NCI-H1105 treated with DMSO at 0.1 percent for 48 hours (cell line): ENCODE measurements at regions not wholly inside any gene's neighbourhood (a gene's known extent, or its start where the extent isn't known, plus 50 kb on each side); places are given as distances from the start of the nearest gene placed in this dataset.
"Not testable (repeated sequence)": the region's sequence is repeated elsewhere in the genome, so short reads cannot be mapped to it uniquely, and the experiment has no call there.

ENCODE experiments used
- DNase-seq: peaks from one replicate; lab custom pipeline; 2025; lab: John Stamatoyannopoulos, UW

DNA sequence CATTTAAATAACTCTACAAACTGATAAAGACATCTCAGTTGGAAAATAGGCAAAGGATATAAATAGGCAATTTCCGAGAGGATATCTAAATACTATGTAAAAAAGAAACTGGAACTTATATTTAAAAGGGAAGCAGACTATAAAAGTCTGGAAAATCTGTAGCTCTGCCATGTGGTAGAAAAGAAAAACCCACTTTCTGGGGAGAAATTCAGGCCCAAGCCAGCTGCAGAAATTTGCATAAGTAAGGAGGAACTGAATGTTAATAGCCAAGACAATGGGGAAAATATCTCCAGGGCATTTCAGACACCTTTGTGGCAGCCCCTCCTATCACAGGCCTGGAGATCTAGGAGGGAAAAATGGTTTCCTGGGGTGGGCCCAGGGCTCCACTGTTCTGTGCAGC is 97.8 kb upstream of the ZBED5 start:
- DNase-seq, result no peak

DNA sequence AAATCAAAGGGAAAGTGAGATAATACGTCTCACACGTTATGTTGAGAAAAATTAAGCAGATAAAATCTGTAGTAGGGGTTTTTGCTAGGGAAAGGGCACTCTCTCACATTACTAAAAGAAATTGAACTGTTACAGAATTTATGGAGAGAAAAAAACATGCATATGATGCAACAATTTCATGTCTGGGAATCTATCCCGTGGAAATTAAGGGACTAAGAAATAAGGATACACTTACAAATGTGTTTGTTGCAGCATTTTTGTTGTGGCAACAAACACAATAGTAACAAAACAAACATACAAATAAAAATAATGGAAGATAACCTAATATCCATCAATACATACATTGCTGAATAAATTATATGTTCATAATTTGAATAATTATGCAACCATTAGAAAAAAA is 96.3 kb upstream of the ZBED5 start:
- DNase-seq, result no peak

DNA sequence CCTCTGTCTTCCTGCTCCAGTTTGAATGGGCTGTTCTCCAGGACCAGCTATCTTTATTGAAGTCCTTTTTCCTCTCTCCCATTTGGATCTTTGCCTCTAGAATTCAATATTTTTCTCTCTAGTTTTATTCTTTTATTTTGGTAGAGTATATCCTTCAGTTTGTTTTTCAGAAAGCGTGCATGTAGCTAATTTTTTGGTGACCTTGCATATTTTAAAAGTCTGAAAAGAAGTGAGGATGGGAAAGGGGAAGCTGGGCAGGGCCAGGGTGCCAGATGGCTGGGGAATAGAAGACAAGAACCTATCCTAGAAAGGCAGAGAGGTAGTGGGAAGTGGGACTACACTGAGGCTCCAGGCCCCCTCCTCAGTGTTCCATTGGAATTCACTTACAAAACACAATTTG is 95.0 kb upstream of the ZBED5 start:
- no peak for DNase-seq

DNA sequence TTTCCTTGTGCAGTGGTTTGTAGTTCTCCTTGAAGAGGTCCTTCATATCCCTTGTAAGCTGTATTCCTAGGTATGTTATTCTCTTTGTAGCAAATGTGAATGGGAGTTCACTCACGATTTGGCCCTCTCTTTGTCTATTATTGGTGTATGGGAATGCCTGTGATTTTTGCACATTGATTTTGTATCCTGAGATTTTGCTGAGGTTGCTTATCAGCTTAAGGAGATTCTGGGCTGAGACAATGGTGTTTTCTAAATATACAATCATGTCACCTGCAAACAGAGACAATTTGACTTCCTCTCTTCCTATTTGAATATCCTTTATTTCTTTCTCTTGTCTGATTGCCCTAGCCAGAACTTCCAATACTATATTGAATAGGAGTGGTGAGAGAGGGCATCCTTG is 90.1 kb upstream of the ZBED5 start:
- not testable (repeated sequence) for DNase-seq

DNA sequence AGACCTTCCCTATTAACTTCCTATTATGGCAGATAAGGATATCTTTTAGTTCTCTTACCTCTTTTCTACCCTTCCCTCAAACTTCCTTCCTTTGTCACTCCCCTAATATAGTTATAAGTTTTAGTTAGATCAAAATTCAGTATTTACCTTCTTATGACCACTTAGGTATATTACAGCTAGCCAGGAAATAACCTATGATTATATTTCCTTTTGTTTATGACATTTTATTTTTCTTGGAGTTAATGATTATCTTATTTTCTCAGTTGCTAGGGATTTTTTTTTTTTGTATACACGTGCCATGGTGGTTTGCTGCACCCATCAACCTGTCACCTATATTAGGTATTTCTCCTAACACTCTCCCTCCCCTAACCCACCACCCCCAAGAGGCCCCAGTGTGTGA is 88.2 kb upstream of the ZBED5 start:
- DNase-seq, result no peak

DNA sequence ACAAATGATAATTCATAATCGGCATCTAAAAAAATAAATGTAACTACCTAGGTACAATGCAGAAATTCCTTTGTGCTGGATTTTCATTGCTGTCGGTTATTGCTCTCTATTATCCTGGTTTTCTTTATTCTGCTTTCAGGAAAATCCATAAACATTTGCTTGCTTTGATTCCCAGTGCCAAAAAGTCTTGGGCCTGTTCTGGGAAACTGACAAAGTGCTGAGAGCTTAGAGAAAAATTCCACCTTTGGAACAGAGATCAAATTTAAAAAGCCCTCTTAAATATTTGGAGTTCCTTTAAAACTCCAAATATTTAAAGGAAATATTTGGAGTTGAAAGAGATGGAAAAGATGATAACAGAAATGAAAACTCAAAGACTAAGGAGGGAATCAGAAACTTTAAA is 87.3 kb upstream of the ZBED5 start:
- DNase-seq, result no peak

DNA sequence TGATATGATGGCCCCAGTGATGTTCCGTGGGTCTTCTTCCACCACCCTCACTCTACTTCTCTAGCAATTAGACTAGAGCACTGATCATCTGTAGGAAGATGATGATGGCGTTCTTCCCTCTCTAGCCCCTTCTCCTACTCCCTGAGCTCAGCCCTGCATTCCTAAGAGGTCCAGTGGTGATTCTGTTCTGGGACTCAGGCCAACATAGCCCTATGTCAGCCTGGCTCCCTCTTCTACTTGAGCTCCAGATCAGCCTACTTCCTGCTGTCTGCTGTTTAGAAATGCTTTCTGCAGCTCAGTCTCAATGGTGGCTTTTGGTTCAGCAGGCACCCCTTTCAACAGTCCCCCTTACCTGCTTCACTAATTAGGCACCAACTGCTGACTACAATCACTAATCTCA is 86.1 kb upstream of the ZBED5 start:
- DNase-seq, result no peak

DNA sequence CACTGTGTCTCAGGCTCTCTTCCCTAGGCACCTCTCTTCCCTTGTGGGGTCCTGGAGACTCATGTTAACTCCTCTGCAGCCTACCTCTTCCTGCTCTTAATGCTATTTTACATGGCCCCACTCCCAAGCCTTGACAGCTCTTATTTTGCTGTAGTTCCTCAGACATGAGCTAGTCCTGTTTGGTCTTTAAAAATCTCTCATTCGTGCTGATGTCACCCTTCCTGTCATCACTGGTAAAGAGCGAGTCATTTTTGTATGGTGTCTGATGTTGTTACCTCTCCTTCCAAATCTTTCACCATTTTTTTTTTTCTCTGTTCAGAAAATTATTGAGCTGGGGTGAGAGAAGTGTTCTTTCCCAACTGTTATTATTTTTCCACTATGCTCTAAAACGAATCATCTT is 84.8 kb upstream of the ZBED5 start:
- DNase-seq, result no peak

DNA sequence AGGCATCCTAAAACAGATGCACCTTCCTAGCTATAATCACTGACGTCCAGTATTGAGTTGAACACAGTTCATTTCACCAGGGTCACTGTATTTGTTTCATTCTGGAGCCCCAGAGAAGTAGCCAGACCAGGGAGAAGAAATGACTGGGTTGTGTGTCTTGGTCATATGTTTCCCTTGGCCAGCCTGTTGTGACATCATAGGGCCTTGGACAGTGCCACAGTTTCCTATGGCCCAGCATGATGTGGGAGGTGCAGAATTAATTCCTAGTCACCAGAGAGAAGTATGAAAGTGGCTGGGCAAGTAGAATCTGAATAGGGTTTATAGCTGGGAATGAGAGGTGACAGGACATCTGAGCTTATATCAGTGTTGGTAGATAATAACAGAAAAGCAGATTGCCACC is 84.0 kb upstream of the ZBED5 start:
- DNase-seq, result no peak

DNA sequence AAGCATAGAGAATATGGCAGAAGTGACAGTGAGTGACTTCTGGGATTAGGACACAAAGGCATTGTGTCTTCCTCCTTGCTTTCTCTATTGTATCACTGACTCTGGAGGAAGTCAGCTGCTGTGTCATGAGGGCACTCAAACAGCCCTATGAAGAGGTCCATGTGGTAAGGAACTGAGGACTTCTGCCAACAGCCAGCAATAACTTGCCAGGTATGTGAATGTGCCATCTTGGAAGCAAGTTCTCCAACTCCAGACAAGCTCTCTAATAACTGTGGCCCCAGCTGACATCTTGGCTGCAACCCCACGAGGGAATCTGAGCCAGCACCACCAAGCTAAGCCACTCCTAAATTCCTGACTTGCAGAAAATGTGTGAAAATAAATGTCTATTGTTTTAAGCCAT is 83.6 kb upstream of the ZBED5 start:
- DNase-seq, result no peak

DNA sequence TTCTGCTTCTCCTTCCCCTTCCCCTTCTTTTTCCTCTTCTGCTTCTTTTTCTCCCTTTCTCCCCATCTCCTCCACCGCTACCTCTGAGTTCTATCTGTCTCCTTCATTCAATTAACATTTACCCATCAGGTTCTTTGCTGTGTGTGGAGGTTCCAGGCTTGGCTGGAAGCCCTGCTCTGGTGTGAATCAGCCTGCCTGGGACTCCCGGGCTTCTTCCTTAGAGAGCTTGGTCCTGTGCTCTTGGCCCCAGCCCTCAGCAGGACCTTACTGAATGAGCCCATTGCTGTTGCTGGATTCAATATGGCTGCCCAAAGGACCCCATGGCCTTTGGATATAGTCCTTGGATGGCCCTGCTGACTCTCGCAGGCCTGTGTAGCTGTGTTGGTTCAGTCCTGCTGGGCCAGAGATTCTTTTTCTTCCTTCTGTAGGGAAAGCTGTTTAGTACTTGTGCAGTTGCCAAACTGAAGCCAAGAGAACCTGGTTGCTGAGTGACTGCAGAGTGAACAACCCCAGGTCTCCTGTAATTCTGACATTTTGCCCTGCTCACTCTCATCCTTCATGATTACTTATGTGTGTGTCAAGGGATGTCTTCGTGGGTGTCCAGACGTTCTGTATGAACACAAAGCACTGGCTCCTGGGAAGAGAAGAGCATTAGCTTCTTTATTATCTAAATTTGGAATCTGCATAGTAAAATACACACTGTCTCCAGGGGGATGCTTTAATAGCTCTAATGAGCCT is 81.0 kb upstream of the ZBED5 start:
- no peak for DNase-seq

DNA sequence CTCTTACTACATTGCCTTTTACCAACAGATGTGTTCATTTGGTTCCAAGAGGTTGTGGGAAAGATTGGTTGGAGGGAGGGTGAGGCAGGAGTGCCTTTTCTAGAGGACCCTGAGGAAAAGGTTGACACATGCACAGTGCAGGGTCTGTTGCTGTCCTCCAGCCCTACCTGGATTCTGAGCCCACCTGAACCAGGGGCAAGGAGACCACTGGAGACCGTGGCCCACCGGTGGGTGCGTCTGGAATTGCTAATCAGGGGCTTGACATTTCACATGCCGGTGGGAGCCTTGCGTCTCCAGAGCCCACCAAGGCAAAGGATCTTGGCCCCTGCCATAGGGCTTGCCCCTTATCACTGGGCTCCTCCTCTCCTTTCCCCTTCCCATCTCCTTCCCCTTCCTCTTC is 80.4 kb upstream of the ZBED5 start:
- DNase-seq, result no peak

DNA sequence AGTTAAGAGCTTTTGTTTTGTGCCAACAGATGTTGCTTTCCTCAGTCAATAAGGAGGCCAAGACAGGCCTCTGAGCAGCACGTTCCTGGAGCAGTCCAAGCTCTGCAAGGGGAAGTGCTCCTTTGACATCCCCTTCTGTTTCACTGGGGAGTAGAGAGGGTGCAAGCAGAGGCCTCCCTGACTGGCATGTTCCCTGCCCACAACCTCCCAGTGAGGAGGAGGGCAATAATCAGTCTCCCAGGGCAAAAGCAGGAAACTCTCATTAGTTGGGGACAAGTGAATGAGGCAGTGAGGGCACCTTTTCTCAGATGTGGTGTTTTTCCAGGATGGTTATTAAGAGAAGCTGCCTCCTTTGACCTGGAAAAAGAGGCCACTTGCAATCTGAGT is 79.5 kb upstream of the ZBED5 start:
- no peak for DNase-seq

DNA sequence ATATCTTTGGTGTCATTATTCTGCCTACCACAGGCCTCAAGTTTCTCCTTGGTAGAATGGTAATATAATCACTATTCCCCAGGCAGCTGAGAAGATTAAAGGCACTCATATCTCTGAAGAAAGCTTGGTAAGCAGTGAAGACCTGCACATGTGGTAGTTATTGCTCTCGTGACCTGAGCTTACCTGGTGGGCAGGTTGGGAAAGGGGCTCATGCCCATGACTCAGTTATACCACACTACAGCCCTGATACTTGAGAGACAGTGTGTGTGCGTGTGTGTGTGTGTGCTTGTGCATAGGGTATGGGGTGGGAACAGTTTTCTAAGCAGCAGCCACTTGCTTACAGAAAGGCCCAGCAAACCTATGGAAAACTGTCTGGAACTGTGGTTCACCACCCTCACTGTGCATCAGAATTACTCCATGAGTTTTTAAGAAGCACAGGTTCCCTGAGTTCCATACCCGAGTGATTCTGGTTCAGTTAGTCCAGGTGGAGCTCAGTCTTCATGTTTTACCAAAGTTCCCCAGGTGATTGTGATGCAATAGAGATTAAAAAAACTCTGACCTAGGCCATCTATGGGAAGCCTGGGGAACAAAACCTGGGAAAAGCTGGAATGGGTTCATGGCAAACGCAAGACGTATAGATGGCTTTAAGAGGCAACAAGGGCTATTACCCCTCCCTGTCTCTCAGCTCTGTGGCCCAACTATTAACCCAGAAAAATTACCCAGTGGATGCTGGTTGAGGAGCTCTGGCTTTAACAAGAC is 79.0 kb upstream of the ZBED5 start:
- DNase-seq, result no peak

DNA sequence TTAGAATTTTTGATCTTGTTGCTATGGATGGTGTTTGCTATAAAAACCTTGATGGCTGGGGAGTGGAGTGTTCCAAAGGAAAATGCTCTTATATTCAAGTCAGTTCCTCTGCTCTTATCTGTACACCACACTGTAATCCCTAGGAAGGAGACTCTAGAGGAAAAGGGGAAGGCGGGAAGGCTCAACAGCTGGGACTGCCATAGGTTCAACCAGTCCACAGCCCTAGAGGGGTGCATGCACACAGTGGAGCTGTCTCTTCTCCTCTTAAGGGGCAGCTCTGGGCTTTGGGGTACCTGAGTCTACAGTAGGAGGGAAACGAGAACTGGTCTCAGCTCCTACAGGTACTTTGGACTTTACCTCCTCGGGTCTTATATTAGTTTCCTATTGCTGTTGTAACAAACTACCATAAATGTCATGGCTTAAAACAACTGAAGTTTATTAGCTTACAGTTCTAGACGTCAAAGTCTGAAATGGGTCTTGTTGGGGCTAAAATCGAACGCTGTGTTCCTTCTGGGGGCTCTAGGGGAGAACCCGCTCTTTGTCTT is 77.2 kb upstream of the ZBED5 start:
- DNase-seq, result no peak

DNA sequence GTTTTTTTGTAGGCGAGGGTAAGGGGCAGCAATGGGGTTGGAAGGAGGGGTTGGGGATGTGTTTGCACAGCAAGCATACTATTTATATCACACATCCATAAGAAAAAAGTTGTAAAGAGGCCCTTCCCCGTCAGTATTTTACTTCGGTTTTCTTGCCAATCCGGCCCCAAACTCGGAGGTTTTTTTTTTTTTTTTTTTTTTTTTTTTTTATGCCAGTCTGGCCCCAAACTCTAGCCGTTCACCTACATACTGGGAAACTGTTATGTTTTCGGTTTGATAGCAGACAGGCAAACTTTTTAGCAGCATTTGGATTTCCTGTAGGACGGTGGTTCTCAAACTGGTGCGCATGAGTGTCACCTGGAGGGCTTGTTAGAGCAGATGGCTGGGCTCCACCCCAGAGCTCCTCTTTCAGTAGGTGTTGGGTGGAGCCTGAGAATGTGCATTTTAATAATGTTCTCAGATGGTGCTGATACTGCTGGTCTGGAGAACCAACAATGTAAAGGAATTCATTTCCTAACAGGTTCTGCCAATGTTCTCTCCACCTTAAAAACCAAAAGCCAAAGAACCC is 76.5 kb upstream of the ZBED5 start:
- DNase-seq, result no peak

DNA sequence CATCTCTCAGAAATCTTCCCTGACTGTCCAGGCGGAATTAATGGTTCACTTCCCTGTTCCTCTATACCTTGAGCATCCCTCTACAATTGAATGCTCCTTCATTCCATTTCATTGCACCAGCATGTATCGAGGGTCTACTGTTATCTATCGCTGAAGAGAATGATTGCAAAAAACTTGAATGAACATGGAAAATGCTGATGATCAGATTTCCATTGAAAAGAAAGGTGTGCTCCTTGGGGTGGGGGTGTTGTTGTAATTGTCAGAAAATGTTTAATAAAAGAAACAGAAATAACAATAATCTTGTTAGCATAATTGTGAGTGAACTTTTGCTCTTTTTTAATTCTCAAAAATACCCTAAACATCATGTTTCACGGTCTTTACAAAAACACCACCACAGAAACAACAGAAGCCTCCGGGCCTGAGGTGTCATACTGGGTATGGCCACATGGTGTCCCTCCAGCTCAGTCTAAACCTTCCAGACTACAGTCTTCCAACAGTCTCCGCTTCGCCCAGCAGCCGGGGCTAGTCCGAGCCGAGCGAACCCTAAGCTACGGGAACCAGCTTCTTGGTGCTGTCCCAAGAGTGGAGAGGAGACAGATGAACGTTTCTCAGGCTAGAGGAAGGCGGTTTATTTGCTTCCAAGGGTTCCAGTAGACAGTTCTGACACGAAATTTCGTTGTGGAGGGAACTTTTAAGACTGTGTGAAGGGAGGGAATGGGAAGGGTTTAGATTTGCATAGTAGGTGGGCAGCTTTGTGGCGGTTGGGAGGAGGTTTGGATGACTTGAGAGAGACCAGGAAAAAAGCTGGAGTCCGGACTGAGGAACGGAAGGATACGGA is 75.8 kb upstream of the ZBED5 start:
- peak; percentile 85 for DNase-seq

DNA sequence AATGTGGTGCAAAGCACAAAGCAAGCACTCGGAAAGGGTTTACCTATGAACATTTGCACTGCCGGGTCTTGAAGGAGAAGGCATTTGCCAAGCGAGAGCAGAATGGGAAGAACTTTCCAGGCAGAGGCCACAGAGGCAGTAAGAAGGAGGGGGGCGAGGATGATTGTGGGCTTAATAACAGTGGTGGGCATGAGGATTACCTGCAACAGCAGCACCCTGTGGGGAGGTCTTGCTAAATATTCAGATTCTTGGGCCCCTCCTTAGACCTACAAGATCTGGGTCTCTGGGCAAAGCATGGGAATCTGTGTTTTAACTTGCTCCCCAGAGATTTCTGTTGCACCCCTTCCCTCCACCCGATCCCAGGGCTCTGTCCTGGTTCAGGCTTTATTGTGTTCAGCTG is 75.1 kb upstream of the ZBED5 start:
- DNase-seq, result no peak

DNA sequence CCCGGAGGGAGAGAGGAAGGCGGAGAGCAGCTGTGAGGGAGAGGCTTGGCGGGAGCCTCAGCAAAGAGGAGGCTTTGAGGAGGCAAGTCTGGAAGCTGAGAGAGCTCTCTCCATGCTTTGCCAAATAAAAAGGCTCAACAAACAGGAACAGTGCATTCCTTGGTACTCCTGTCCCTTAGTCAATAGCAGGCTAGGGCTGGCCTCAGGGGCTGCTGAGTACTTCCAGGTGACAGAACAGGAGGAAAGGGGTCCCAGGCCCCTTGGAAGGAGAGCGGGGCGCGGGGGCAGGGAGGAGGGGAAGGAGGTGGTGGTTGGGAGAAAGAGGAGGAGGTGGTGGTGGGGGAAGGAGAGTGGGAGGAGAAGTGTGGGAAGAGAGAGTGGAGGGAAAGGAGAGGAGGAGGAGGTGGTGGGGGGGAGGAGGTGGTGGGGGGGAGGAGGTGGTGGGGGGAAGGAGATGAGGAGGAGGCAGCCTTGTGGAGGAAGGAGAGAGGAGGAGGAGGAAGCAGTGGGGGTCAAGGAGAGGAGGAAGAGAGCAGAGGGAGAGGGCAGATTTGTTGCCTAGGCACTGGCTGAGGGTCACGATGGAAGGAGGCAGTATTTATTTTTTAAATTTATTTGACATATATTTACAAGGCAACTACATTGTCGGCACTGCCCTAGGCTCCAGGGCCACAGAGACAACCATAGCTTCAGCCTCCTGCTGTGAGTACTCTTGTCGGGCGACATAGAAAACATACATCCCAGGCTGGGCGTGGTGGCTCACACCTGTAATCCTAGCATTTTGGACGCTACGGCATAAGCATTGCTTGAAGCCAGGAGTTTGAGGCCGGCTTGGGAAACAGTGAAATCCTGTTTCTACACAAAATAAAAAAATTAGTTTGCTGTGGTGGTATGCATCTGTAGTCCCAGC is 74.2 kb upstream of the ZBED5 start:
- DNase-seq, result peak; percentile 30

DNA sequence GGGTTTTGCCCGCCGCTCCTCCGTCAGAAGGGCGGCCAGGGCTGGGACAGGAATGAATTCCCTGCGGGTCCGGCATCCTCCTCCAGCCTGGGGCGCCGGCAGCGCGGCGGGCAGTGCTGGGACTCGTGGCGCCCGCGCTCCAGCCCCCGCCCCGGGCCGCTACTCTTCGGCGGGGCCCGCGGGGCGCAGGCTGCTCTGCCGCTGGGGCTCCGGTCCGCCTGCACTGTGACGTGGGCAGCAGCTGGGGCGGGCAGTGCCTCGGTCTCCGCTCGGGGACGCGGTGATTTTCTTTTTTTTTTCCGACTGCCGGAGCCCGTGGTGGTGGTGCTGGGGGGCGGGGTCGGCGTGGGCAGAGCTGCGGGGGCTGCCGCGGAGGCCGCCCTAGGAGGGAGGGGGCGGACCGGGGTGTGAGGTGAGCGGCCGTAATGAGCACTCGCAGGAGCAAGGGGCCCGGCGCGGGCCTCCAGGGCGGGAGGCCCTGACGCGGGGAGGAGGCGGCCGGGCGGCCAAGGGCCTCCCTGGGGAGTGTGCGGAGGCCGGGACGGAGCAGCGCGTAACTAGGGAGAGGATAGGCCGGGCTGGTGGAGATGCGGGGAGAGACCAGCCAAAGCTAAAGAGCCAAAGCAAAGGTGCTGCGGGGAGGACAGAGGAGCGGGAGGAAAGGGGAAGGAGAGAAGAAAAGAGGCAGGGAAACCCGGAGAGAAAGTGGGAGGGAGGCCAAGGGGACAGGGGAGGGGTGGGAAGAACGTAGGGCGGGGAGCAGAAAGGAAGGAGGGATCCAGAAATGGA is 73.3 kb upstream of the ZBED5 start:
- DNase-seq, result peak; percentile 72
